HepG2 (cell line): ENCODE measurements at regions not wholly inside any gene's neighbourhood (a gene's known extent, or its start where the extent isn't known, plus 50 kb on each side); places are given as distances from the start of the nearest gene placed in this dataset.

ENCODE experiments used
- ATAC-seq: fragments of 200-7000 bp; cut with Tn5 transposase; 3 replicates; pipeline ENCODE4 v1.9.1; 2020; ENCODE audit warnings: mild to moderate bottlenecking, moderate library complexity
- BruUV-seq: library from RNA; stranded (reverse); fragments of 400-500 nt; replicated peaks from 2 replicates; lab custom pipeline; 2021; lab: Mats Ljungman, UMichigan
- CTCF ChIA-PET: fragments of 300-600 bp; formaldehyde crosslinking; extraction: SDS; loops from one replicate; lab custom pipeline; 2021; ENCODE audit warnings: low total read pairs, inconsistent platforms, low intra/inter-chr PET ratio; lab: Yijun Ruan, JAX
- POLR2A ChIA-PET: fragments of 350-600 bp; sonication (Branson Sonifier 250); formaldehyde crosslinking; loops from one replicate; lab custom pipeline; 2020; ENCODE audit warnings: antibody characterized with exemption, inconsistent platforms; lab: Yijun Ruan, JAX
- DNase-seq: peaks from one replicate; pipeline ENCODE4 v3.0.0-alpha.2; 2015; ENCODE audit warnings: low spot score
- FAIRE-seq: peaks from 3 replicates; lab custom pipeline; 2011; peaks lifted over from hg19 to GRCh38; lab: Jason Lieb, UNC
- H2AFZ ChIP-seq: one replicate; pipeline ENCODE4 v1.6.1; 2011; ENCODE audit warnings: low read length, inconsistent platforms
- H3K27ac ChIP-seq: fragments of 300-600 bp; 3 replicates; pipeline ENCODE4 v1.8.0; 2011; ENCODE audit warnings: mixed run types, mild to moderate bottlenecking, mixed read lengths, low read length, inconsistent platforms; ENCODE audit not compliant: insufficient read depth; ENCODE audit errors: extremely low read length
- H3K27me3 ChIP-seq, 2 experiments: fragments of 200-600 bp in 1 of 2; 2 replicates in 1 of 2; 3 replicates in 1 of 2; pipeline versions ENCODE4 v1.6.0 to v1.8.0; 2011; ENCODE audit warnings: low read length in 2 of 2, mild to moderate bottlenecking in 2 of 2, moderate library complexity in 2 of 2, inconsistent platforms in 1 of 2; ENCODE audit not compliant: insufficient read depth in 2 of 2, control insufficient read depth in 1 of 2
- H3K36me3 ChIP-seq, 2 experiments: fragments of 200-600 bp in 1 of 2; replicated peaks in 1 of 2; 2 replicates in 1 of 2; 3 replicates in 1 of 2; pipeline versions ENCODE4 v1.5.1 to v1.8.0; 2011; ENCODE audit warnings: low read length in 2 of 2, inconsistent platforms in 1 of 2; ENCODE audit not compliant: insufficient read depth in 2 of 2, control insufficient read depth in 1 of 2
- H3K4me1 ChIP-seq: 2 replicates; pipeline ENCODE4 v1.5.1; 2012; ENCODE audit warnings: low read length, inconsistent platforms; ENCODE audit not compliant: insufficient read depth
- H3K4me2 ChIP-seq: 2 replicates; pipeline ENCODE4 v1.6.0; 2011; ENCODE audit warnings: low read depth, low read length, inconsistent platforms
- H3K4me3 ChIP-seq, 3 experiments: fragments of 200-600 bp in 1 of 3; sonication (generic), shearing (Covaris generic) in 1 of 3; replicated peaks in 1 of 3; 2 replicates each; pipeline ENCODE4 v1.5.1; 2011 to 2016; ENCODE audit warnings: low read length in 3 of 3, inconsistent platforms in 2 of 3, low read depth in 2 of 3, mild to moderate bottlenecking in 2 of 3, control low read depth in 1 of 3, mixed read lengths in 1 of 3; ENCODE audit not compliant: insufficient read depth in 1 of 3
- H3K79me2 ChIP-seq: one replicate; pipeline ENCODE4 v1.6.1; 2011; ENCODE audit warnings: low read length, inconsistent platforms; ENCODE audit not compliant: insufficient read depth
- H3K9ac ChIP-seq: 2 replicates; pipeline ENCODE4 v1.6.0; 2011; ENCODE audit warnings: mild to moderate bottlenecking, low read depth, low read length, inconsistent platforms; ENCODE audit not compliant: insufficient read depth
- H3K9me3 ChIP-seq: 2 replicates; pipeline ENCODE4 v1.5.1; 2012; ENCODE audit warnings: mild to moderate bottlenecking, low read length
- H4K20me1 ChIP-seq: 2 replicates; pipeline ENCODE4 v1.6.0; 2011; ENCODE audit warnings: inconsistent platforms, mild to moderate bottlenecking, low read length, moderate library complexity; ENCODE audit not compliant: insufficient read depth
- ATM ChIP-seq: fragments of 450-650 bp; IDR thresholded peaks from 2 replicates; pipeline ENCODE4 v1.7.1; 2017; ENCODE audit warnings: mild to moderate bottlenecking, borderline replicate concordance
- CBX2 ChIP-seq, 2 experiments: fragments of 200-600 bp in 1 of 2; sonication (generic); formaldehyde crosslinking in 1 of 2; IDR thresholded peaks; 2 replicates each; pipeline versions ENCODE4 v1.7.0 to v1.8.1; 2018 to 2022; ENCODE audit warnings: low read depth in 2 of 2, low read length in 1 of 2, mild to moderate bottlenecking in 1 of 2, missing genetic modification reagents in 1 of 2
- MAFF ChIP-seq: IDR thresholded peaks from 2 replicates; pipeline ENCODE4 v1.6.1; 2011; ENCODE audit warnings: low read depth, low read length, improper control_type of control experiment
- MBNL3 ChIP-seq: fragments of 250-450 bp; sonication (Bioruptor Pico); conservative IDR thresholded peaks from 2 replicates; pipeline ENCODE4 v1.8.0; 2022; ENCODE audit warnings: mild to moderate bottlenecking, inconsistent platforms
- NCOA2 ChIP-seq: sonication (generic); formaldehyde crosslinking; IDR thresholded peaks from 2 replicates; pipeline ENCODE4 v1.8.0; 2022; ENCODE audit warnings: inconsistent platforms
- POLR2G ChIP-seq: fragments of 200-400 bp; formaldehyde crosslinking; IDR thresholded peaks from 2 replicates; pipeline ENCODE4 v1.6.1; 2018; ENCODE audit warnings: mild to moderate bottlenecking, low read depth, low read length, moderate library complexity
- SNRNP70 ChIP-seq: fragments of 200-400 bp; formaldehyde crosslinking; IDR thresholded peaks from 2 replicates; pipeline ENCODE4 v1.6.1; 2017; ENCODE audit warnings: mild to moderate bottlenecking, low read depth, low read length, moderate library complexity
- TBX2 ChIP-seq: sonication (generic); formaldehyde crosslinking; IDR thresholded peaks from 2 replicates; pipeline ENCODE4 v1.5.0; 2020; ENCODE audit warnings: missing genetic modification reagents, mild to moderate bottlenecking, borderline replicate concordance
- ZNF761 ChIP-seq: sonication (generic); formaldehyde crosslinking; conservative IDR thresholded peaks from 2 replicates; pipeline ENCODE4 v1.4.0; 2020; ENCODE audit warnings: mild to moderate bottlenecking, missing genetic modification reagents
- in situ Hi-C: cut with HindIII; loops from 2 replicates; pipeline ENCODE4 v1.10.0; 2017; ENCODE audit warnings: low pct_unique_long_range_greater_than_20kb; ENCODE audit not compliant: extremely low pct_ligation_motif_present
- intact Hi-C: fragments of 100-400 bp; cut with micrococcal nuclease; formaldehyde crosslinking; loops from one replicate; pipeline ENCODE4 v1.10.0; 2022; ENCODE audit not compliant: unreplicated experiment
- TF ChIP-seq, protein P1 (sequence below): fragments of 450-650 bp; IDR thresholded peaks from 2 replicates; pipeline ENCODE4 v1.6.1; 2016
- TF ChIP-seq, protein P2 (sequence below): IDR thresholded peaks from 2 replicates; pipeline ENCODE4 v1.6.1; 2018; ENCODE audit warnings: missing genetic modification reagents, mild to moderate bottlenecking, missing compliant biosample characterization
- TF ChIP-seq, protein P3 (sequence below): sonication (generic); formaldehyde crosslinking; IDR thresholded peaks from 2 replicates; pipeline ENCODE4 v1.5.0; 2020; ENCODE audit warnings: missing genetic modification reagents, mild to moderate bottlenecking, borderline replicate concordance
- TF ChIP-seq, protein P4 (sequence below): sonication (generic); formaldehyde crosslinking; IDR thresholded peaks from 2 replicates; pipeline ENCODE4 v1.8.1; 2023; ENCODE audit warnings: mild to moderate bottlenecking, missing genetic modification reagents
- TF ChIP-seq, protein P5 (sequence below): sonication (generic); formaldehyde crosslinking; IDR thresholded peaks from 2 replicates; pipeline ENCODE4 v1.9.0; 2021; ENCODE audit warnings: missing genetic modification reagents, borderline replicate concordance

DNA sequence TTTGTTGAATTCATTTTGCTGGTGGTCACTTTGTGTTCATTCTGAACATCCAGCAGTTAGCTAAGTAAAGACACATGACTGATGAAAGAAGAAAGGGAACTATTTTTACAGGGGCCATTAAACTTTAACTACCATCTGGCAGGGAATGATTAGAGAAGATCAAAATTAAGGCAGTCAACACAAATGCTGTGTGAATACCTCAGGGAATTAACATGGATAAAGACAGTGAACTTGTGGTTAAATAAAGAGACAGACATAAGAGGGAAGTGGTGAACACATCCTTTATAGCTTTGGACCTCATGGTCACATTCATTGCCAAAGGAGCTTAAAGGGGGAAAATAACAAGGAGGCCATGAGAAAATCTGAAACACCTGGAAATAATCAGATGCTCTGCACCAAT lies 52.6 kb upstream of the ATP5MC3 start:
- Histone ChIP-seq H3K27me3 (0 out of 5 replicates have a peak, but pooled peaks cover 0 to 3% of the 10 kb centered on the region in 2 experiments), H3K9me3 (0 out of 2 replicates have a peak, but pooled peaks cover 4% of the 10 kb centered on the region), H3K79me2 (no peaks in the 10 kb centered on the region), H2AFZ (no peak overlapping the region), H3K9ac (no peak overlapping the region), H3K36me3 (no peaks in the 10 kb centered on the region), H3K4me1 (no peaks in the 10 kb centered on the region), H4K20me1 (no peaks in the 10 kb centered on the region), H3K4me3 (no peak overlapping the region), H3K4me2 (no peak overlapping the region), H3K27ac (no peak overlapping the region)
- in situ Hi-C loops = no loop called here
- FAIRE-seq (no peak), DNase-seq (no peak), ATAC-seq (no peak)
- TF ChIP-seq ZNF761 (CRISPR knock-in tag) (no peak), NCOA2 (CRISPR knock-in tag) (no peak), POLR2G (no peak), MAFF (no peak), SNRNP70 (no peak), MBNL3 (no peak), CBX2 (IDR thresholded peaks at IDR 0.05; ENCODE audit: low read depth, low read length) (no peak), CBX2 (CRISPR knock-in tag; IDR thresholded peaks at IDR 0.05; ENCODE audit: low read depth) (no peak), TBX2 (CRISPR knock-in tag) (no peak), ATM (no peak)
- TF ChIP-seq, protein P1, sequence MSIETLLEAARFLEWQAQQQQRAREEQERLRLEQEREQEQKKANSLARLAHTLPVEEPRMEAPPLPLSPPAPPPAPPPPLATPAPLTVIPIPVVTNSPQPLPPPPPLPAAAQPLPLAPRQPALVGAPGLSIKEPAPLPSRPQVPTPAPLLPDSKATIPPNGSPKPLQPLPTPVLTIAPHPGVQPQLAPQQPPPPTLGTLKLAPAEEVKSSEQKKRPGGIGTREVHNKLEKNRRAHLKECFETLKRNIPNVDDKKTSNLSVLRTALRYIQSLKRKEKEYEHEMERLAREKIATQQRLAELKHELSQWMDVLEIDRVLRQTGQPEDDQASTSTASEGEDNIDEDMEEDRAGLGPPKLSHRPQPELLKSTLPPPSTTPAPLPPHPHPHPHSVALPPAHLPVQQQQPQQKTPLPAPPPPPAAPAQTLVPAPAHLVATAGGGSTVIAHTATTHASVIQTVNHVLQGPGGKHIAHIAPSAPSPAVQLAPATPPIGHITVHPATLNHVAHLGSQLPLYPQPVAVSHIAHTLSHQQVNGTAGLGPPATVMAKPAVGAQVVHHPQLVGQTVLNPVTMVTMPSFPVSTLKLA = no peak
- TF ChIP-seq, protein P2, sequence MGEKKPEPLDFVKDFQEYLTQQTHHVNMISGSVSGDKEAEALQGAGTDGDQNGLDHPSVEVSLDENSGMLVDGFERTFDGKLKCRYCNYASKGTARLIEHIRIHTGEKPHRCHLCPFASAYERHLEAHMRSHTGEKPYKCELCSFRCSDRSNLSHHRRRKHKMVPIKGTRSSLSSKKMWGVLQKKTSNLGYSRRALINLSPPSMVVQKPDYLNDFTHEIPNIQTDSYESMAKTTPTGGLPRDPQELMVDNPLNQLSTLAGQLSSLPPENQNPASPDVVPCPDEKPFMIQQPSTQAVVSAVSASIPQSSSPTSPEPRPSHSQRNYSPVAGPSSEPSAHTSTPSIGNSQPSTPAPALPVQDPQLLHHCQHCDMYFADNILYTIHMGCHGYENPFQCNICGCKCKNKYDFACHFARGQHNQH (CRISPR knock-in tag) = no peak
- TF ChIP-seq, protein P3, sequence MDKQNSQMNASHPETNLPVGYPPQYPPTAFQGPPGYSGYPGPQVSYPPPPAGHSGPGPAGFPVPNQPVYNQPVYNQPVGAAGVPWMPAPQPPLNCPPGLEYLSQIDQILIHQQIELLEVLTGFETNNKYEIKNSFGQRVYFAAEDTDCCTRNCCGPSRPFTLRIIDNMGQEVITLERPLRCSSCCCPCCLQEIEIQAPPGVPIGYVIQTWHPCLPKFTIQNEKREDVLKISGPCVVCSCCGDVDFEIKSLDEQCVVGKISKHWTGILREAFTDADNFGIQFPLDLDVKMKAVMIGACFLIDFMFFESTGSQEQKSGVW (CRISPR knock-in tag) = no peak
- TF ChIP-seq, protein P4, sequence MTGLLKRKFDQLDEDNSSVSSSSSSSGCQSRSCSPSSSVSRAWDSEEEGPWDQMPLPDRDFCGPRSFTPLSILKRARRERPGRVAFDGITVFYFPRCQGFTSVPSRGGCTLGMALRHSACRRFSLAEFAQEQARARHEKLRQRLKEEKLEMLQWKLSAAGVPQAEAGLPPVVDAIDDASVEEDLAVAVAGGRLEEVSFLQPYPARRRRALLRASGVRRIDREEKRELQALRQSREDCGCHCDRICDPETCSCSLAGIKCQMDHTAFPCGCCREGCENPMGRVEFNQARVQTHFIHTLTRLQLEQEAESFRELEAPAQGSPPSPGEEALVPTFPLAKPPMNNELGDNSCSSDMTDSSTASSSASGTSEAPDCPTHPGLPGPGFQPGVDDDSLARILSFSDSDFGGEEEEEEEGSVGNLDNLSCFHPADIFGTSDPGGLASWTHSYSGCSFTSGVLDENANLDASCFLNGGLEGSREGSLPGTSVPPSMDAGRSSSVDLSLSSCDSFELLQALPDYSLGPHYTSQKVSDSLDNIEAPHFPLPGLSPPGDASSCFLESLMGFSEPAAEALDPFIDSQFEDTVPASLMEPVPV (CRISPR knock-in tag) = no peak
- TF ChIP-seq, protein P5, sequence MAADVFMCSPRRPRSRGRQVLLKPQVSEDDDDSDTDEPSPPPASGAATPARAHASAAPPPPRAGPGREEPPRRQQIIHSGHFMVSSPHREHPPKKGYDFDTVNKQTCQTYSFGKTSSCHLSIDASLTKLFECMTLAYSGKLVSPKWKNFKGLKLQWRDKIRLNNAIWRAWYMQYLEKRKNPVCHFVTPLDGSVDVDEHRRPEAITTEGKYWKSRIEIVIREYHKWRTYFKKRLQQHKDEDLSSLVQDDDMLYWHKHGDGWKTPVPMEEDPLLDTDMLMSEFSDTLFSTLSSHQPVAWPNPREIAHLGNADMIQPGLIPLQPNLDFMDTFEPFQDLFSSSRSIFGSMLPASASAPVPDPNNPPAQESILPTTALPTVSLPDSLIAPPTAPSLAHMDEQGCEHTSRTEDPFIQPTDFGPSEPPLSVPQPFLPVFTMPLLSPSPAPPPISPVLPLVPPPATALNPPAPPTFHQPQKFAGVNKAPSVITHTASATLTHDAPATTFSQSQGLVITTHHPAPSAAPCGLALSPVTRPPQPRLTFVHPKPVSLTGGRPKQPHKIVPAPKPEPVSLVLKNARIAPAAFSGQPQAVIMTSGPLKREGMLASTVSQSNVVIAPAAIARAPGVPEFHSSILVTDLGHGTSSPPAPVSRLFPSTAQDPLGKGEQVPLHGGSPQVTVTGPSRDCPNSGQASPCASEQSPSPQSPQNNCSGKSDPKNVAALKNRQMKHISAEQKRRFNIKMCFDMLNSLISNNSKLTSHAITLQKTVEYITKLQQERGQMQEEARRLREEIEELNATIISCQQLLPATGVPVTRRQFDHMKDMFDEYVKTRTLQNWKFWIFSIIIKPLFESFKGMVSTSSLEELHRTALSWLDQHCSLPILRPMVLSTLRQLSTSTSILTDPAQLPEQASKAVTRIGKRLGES (CRISPR knock-in tag) = no peak
- POLR2A ChIA-PET = no interaction called here
- CTCF ChIA-PET = no interaction called here
- intact Hi-C loops = no loop called here
- no TSS peak for BruUV-seq
